ENCODE measurements at regions not wholly inside any gene's neighbourhood (a gene's known extent, or its start where the extent isn't known, plus 50 kb on each side); places are given as distances from the start of the nearest gene placed in this dataset.

DNA sequence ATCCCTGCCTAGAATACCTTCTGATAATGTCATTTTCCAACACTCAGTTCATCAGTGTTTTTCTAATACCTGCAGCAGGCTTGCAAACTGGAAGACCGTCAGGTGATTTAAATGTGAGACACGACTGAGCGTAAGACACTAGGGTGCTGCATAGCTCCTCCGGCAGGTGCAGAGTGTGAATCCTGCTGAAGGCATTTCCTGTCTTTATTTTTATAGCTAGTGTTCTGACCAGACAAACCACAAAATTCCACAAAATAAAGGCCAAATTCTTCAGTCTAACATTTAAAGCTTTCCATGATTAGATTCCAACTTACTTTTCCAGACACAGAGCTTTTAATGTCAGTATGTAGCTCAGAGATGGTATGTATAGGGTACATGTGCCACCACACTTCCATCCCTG lies 70.7 kb downstream of the BBS10 start:
- TF ChIP-seq TAF1 (IDR thresholded peaks at IDR 0.05; ENCODE audit: low read depth) (no peak), NFIC (IDR thresholded peaks at IDR 0.05) (no peak), RAD21 (IDR thresholded peaks at IDR 0.05; ENCODE audit: low read depth) (no peak), TEAD4 (IDR thresholded peaks at IDR 0.05) (no peak)
- TF ChIP-seq, protein P1, sequence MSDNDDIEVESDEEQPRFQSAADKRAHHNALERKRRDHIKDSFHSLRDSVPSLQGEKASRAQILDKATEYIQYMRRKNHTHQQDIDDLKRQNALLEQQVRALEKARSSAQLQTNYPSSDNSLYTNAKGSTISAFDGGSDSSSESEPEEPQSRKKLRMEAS (IDR thresholded peaks at IDR 0.05): no peak
- TF ChIP-seq, protein P2, sequence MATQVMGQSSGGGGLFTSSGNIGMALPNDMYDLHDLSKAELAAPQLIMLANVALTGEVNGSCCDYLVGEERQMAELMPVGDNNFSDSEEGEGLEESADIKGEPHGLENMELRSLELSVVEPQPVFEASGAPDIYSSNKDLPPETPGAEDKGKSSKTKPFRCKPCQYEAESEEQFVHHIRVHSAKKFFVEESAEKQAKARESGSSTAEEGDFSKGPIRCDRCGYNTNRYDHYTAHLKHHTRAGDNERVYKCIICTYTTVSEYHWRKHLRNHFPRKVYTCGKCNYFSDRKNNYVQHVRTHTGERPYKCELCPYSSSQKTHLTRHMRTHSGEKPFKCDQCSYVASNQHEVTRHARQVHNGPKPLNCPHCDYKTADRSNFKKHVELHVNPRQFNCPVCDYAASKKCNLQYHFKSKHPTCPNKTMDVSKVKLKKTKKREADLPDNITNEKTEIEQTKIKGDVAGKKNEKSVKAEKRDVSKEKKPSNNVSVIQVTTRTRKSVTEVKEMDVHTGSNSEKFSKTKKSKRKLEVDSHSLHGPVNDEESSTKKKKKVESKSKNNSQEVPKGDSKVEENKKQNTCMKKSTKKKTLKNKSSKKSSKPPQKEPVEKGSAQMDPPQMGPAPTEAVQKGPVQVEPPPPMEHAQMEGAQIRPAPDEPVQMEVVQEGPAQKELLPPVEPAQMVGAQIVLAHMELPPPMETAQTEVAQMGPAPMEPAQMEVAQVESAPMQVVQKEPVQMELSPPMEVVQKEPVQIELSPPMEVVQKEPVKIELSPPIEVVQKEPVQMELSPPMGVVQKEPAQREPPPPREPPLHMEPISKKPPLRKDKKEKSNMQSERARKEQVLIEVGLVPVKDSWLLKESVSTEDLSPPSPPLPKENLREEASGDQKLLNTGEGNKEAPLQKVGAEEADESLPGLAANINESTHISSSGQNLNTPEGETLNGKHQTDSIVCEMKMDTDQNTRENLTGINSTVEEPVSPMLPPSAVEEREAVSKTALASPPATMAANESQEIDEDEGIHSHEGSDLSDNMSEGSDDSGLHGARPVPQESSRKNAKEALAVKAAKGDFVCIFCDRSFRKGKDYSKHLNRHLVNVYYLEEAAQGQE (IDR thresholded peaks at IDR 0.05; ENCODE audit: low read depth): no peak
